ENCODE measurements at regions not wholly inside any gene's neighbourhood (a gene's known extent, or its start where the extent isn't known, plus 50 kb on each side); places are given as distances from the start of the nearest gene placed in this dataset.

GRCh38 chr2:56813490-56813889 lies 629.7 kb downstream of the CCDC85A start:
- Histone ChIP-seq H3K4me2 (ENCODE audit: low read depth, low read length, poor library complexity, severe bottlenecking) (no peak overlapping the region), H3F3A (ENCODE audit: low read depth) (no peaks in the 10 kb centered on the region), H3K4me1 (ENCODE audit: insufficient read depth, low read length, poor library complexity, severe bottlenecking) (no peaks in the 10 kb centered on the region), H3K9me2 (replicated peaks; ENCODE audit: low read depth, low read length) (no peaks in the 10 kb centered on the region), H3K4me3 (ENCODE audit: low read length, poor library complexity, severe bottlenecking) (no peak overlapping the region), H3K27me3 (ENCODE audit: insufficient read depth, low read length, poor library complexity, severe bottlenecking) (no peaks in the 10 kb centered on the region), H2AFZ (ENCODE audit: low read length) (no peak overlapping the region), H3K36me3 (ENCODE audit: insufficient read depth, low read length) (no peaks in the 10 kb centered on the region), H3K9me3 (ENCODE audit: insufficient read depth, low read depth, low read length) (no peaks in the 10 kb centered on the region), H3K9ac (ENCODE audit: low read depth, low read length, poor library complexity, severe bottlenecking) (no peak overlapping the region), H4K20me1 (ENCODE audit: insufficient read depth, low read length, poor library complexity, severe bottlenecking) (no peaks in the 10 kb centered on the region), H3K79me2 (ENCODE audit: insufficient read depth, low read length) (no peaks in the 10 kb centered on the region)
- TF ChIP-seq EZH2phosphoT487 (IDR thresholded peaks at IDR 0.05; ENCODE audit: borderline replicate concordance) (no peak), CTCF (conservative IDR thresholded peaks at IDR 0.05; ENCODE audit: low read length) (no peak)

GRCh38 chr2:56816666-56817065 lies 632.9 kb downstream of the CCDC85A start:
- H3K4me1 ChIP-seq (ENCODE audit: insufficient read depth, low read length, poor library complexity, severe bottlenecking), result no peaks in the 10 kb centered on the region
- H3F3A ChIP-seq (ENCODE audit: low read depth), result no peaks in the 10 kb centered on the region
- H3K4me3 ChIP-seq (ENCODE audit: low read length, poor library complexity, severe bottlenecking), result no peak overlapping the region
- TF ChIP-seq EZH2phosphoT487 (IDR thresholded peaks at IDR 0.05; ENCODE audit: borderline replicate concordance), result no peak
- no peak for TF ChIP-seq CTCF (conservative IDR thresholded peaks at IDR 0.05; ENCODE audit: low read length)
- no peaks in the 10 kb centered on the region for H3K9me2 ChIP-seq (replicated peaks; ENCODE audit: low read depth, low read length)
- H4K20me1 ChIP-seq (ENCODE audit: insufficient read depth, low read length, poor library complexity, severe bottlenecking), result no peaks in the 10 kb centered on the region
- no peaks in the 10 kb centered on the region for H3K27me3 ChIP-seq (ENCODE audit: insufficient read depth, low read length, poor library complexity, severe bottlenecking)
- no peaks in the 10 kb centered on the region for H3K9me3 ChIP-seq (ENCODE audit: insufficient read depth, low read depth, low read length)
- no peak overlapping the region for H3K9ac ChIP-seq (ENCODE audit: low read depth, low read length, poor library complexity, severe bottlenecking)
- H2AFZ ChIP-seq (ENCODE audit: low read length), result no peak overlapping the region
- H3K79me2 ChIP-seq (ENCODE audit: insufficient read depth, low read length), result no peaks in the 10 kb centered on the region
- no peak overlapping the region for H3K4me2 ChIP-seq (ENCODE audit: low read depth, low read length, poor library complexity, severe bottlenecking)
- H3K36me3 ChIP-seq (ENCODE audit: insufficient read depth, low read length), result no peaks in the 10 kb centered on the region

GRCh38 chr2:56831780-56832179 lies 648.0 kb downstream of the CCDC85A start:
- Histone ChIP-seq H3F3A (ENCODE audit: low read depth) (no peaks in the 10 kb centered on the region), H3K9me3 (ENCODE audit: insufficient read depth, low read depth, low read length) (no peaks in the 10 kb centered on the region), H3K36me3 (ENCODE audit: insufficient read depth, low read length) (no peaks in the 10 kb centered on the region), H3K9ac (ENCODE audit: low read depth, low read length, poor library complexity, severe bottlenecking) (no peak overlapping the region), H3K27me3 (ENCODE audit: insufficient read depth, low read length, poor library complexity, severe bottlenecking) (no peaks in the 10 kb centered on the region), H3K4me3 (ENCODE audit: low read length, poor library complexity, severe bottlenecking) (no peak overlapping the region), H3K4me2 (ENCODE audit: low read depth, low read length, poor library complexity, severe bottlenecking) (no peak overlapping the region), H2AFZ (ENCODE audit: low read length) (no peak overlapping the region), H3K4me1 (ENCODE audit: insufficient read depth, low read length, poor library complexity, severe bottlenecking) (no peaks in the 10 kb centered on the region), H3K9me2 (replicated peaks; ENCODE audit: low read depth, low read length) (no peaks in the 10 kb centered on the region), H4K20me1 (ENCODE audit: insufficient read depth, low read length, poor library complexity, severe bottlenecking) (no peaks in the 10 kb centered on the region), H3K79me2 (ENCODE audit: insufficient read depth, low read length) (no peaks in the 10 kb centered on the region)
- TF ChIP-seq CTCF (conservative IDR thresholded peaks at IDR 0.05; ENCODE audit: low read length), result no peak
- TF ChIP-seq EZH2phosphoT487 (IDR thresholded peaks at IDR 0.05; ENCODE audit: borderline replicate concordance), result no peak
